ENCODE measurements at regions not wholly inside any gene's neighbourhood (a gene's known extent, or its start where the extent isn't known, plus 50 kb on each side); places are given as distances from the start of the nearest gene placed in this dataset.
A peak's percentile ranks its signal among the peaks of the same experiment; 100 is the strongest.
"Not testable (repeated sequence)": the region's sequence is repeated elsewhere in the genome, so short reads cannot be mapped to it uniquely, and the experiment has no call there.

DNA sequence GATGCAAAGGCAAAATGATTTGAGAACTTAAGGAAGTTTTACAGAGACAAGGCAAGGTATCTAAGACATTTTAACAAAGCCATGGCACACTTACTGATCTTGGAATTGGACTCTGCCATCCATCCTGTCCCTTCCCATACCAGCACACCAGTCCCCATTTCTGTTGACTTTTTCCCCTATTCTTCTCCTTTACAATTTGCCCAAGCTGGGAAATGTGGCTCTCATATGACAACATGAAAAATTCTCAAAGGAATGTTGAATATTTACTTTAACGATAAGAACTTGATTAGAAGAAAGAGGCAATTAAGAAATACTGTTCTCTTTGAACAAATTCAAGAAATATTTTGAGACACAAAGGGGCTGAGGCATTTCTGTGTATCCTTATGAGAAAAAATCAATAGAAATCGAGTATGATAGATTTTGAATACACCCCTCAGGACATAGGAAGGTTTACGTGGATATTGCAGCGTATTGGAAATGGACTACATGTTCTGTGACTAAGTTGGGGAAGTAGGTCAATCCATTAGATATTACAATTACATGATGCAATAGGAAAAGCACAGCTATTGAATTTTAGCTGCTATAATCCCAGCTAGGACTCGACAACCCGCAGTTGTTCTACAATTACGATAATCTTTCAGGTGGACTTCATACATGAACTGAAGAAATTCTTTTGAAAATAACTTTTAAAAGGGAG lies 201.6 kb downstream of the TRIB2 start:
- DNase-seq: no peak
- intact Hi-C loops (cut with DNase I; ENCODE audit: low total_unique reads): no loop called here

DNA sequence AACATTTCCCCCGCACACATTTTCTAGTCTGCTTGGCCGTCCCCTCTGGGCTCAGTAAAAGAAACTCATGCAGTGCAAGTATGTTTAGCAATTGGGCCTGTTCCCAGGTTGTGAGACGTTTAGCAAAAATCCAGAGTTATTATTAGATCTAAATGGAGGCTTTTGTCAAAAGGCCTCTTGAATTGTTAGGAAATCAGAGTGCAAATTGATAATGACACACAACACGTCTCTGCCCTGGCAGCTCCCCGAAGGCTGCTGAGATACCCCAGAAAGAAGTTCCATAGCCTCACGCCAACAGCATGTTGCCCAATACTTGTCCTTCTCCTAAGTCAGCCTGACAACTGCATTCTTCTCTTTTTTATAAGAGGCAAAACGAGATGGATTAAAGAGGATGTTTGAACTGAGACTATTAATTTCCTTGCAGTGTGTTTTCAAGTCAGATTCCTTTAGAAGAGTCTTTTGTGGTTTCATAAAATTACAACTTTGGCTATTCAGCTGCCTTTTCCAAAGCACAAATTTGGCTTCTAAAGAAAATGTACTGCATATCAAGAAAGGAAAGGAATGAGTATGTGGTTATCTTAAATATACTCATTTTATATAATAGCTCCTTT lies 202.2 kb downstream of the TRIB2 start:
- intact Hi-C loops (cut with DNase I; ENCODE audit: low total_unique reads): no loop called here
- H3K9me3 ChIP-seq: no peaks in the 10 kb centered on the region
- H3K27me3 ChIP-seq: no peaks in the 10 kb centered on the region
- peaks cover 0 to 19% (median 13%) of the 10 kb centered on the region in 4 donors for H3K4me1 ChIP-seq
- H3K36me3 ChIP-seq: no peaks in the 10 kb centered on the region
- peak overlapping the region; percentile 72 to 74 for H3K27ac ChIP-seq
- TF ChIP-seq, protein P1, sequence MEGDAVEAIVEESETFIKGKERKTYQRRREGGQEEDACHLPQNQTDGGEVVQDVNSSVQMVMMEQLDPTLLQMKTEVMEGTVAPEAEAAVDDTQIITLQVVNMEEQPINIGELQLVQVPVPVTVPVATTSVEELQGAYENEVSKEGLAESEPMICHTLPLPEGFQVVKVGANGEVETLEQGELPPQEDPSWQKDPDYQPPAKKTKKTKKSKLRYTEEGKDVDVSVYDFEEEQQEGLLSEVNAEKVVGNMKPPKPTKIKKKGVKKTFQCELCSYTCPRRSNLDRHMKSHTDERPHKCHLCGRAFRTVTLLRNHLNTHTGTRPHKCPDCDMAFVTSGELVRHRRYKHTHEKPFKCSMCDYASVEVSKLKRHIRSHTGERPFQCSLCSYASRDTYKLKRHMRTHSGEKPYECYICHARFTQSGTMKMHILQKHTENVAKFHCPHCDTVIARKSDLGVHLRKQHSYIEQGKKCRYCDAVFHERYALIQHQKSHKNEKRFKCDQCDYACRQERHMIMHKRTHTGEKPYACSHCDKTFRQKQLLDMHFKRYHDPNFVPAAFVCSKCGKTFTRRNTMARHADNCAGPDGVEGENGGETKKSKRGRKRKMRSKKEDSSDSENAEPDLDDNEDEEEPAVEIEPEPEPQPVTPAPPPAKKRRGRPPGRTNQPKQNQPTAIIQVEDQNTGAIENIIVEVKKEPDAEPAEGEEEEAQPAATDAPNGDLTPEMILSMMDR (IDR thresholded peaks at IDR 0.05): no peak
- peak; percentile 84 to 90 for DNase-seq
- peak overlapping the region in 1 of 2 donors; percentile 19 for H3K4me3 ChIP-seq

More for the DNA sequence above, 201.6 kb downstream of the TRIB2 start:
- TF ChIP-seq, protein P1 (IDR thresholded peaks at IDR 0.05): no peak
- Histone ChIP-seq H3K9me3 (no peaks in the 10 kb centered on the region), H3K4me3 (peak overlapping the region in 1 of 2 donors; percentile 19), H3K36me3 (no peaks in the 10 kb centered on the region), H3K27ac (peak overlapping the region; percentile 72 to 74), H3K4me1 (peaks cover 0 to 19% (median 13%) of the 10 kb centered on the region in 4 donors), H3K27me3 (no peaks in the 10 kb centered on the region)

DNA sequence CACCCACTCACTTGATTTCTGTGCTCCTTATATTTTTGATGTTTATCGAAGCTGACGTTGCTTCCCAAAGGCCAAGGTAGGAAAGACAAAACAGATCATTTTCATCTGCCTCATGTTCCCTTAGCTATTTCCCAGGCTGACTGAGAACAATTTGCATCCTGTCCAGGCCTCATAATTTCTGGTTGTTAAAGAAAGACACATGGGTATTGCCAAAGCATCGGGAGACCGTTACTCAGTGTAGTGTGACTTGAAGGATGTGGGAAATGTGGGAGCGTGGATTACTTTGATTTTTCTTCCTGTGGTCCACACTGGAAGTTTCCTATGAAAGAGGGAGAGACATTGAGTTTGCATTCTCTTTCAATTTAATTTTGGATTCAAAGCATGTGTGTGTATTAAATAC lies 204.6 kb downstream of the TRIB2 start:
- TF ChIP-seq, protein P1 (IDR thresholded peaks at IDR 0.05): no peak
- intact Hi-C loops (cut with DNase I; ENCODE audit: low total_unique reads): no loop called here
- no peaks in the 10 kb centered on the region for H3K36me3 ChIP-seq
- no peak overlapping the region for H3K4me3 ChIP-seq
- H3K27ac ChIP-seq: no peak overlapping the region
- no peak for DNase-seq
- no peaks in the 10 kb centered on the region for H3K27me3 ChIP-seq
- no peaks in the 10 kb centered on the region for H3K9me3 ChIP-seq
- H3K4me1 ChIP-seq: peaks cover 0 to 19% (median 13%) of the 10 kb centered on the region in 4 donors

DNA sequence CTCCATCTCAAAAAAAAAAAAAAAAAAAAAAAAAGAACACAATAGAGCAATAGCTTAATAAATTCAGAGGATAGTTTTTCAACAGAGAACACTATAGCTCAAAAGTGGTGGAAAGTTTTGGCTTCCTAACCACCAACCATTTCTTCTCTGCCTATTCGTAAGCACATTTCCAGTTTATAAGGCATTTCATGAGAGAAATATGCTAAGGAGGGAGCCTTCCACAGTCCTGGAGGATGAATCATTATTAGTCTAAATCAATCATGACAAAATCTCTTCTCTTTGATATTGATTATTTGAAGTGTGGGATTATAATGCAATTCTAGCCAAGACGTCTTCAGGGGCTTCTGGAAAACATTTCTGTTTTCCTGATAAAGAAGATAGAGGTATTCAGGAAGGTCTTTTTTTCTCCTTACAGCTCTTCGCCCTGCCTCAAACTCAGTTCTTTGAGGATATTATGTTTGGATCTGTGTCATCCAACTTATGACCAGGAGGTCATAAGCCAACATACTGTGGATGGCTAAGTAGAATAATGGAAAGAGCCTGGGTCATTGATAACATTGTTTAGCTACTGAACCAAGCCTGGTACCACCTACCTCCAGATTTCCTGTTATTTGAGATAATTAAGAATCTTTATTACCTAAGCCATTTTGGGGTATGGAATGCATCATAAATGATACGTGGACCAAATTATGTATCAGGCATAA lies 207.3 kb downstream of the TRIB2 start:
- no peaks in the 10 kb centered on the region for H3K9me3 ChIP-seq
- no peaks in the 10 kb centered on the region for H3K36me3 ChIP-seq
- H3K4me3 ChIP-seq: no peak overlapping the region
- H3K27ac ChIP-seq: no peak overlapping the region
- TF ChIP-seq, protein P1 (IDR thresholded peaks at IDR 0.05): no peak
- peaks cover 0 to 17% (median 7%) of the 10 kb centered on the region in 4 donors for H3K4me1 ChIP-seq
- no peaks in the 10 kb centered on the region for H3K27me3 ChIP-seq
- intact Hi-C loops (cut with DNase I; ENCODE audit: low total_unique reads): no loop called here
- DNase-seq: no peak

DNA sequence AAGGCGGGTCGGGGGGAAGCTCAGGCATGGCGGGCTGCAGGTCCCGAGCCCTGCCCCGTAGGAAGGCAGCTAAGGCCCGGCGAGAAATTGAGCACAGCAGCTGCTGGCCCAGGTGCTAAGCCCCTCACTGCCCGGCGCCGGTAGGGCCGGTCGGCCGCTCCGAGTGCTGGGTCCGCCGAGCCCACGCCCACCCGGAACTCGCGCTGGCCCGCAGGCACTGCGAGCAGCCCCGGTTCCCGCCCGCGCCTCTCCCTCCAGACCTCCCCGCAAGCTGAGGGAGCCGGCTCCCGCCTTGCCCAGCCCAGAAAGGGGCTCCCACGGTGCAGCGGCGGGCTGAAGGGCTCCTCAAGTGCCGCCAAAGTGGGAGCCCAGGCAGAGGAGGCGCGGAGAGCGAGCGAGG lies 209.9 kb downstream of the TRIB2 start:
- H3K36me3 ChIP-seq; H3K27ac ChIP-seq; intact Hi-C loops (cut with DNase I; ENCODE audit: low total_unique reads); H3K9me3 ChIP-seq; DNase-seq; H3K4me3 ChIP-seq; H3K27me3 ChIP-seq: not testable (repeated sequence)
- H3K4me1 ChIP-seq: peaks cover 0 to 12% (median 2%) of the 10 kb centered on the region in 4 donors

All from tibial artery (tissue), 4 donors.